ENCODE measurements at regions not wholly inside any gene's neighbourhood (a gene's known extent, or its start where the extent isn't known, plus 50 kb on each side); places are given as distances from the start of the nearest gene placed in this dataset.
"Not testable (repeated sequence)": the region's sequence is repeated elsewhere in the genome, so short reads cannot be mapped to it uniquely, and the experiment has no call there.

- Histone ChIP-seq H3K36me3 (ENCODE audit: insufficient read depth, low read length) (no peaks in the 10 kb centered on the region), H3K4me1 (ENCODE audit: insufficient read depth, low read length, severe bottlenecking) (no peaks in the 10 kb centered on the region), H3K9me3 (ENCODE audit: low read length) (no peaks in the 10 kb centered on the region), H3K4me3 (ENCODE audit: low read depth, low read length, poor library complexity, severe bottlenecking) (no peak overlapping the region), H4K20me1 (ENCODE audit: insufficient read depth, low read length) (no peaks in the 10 kb centered on the region), H3K27ac (ENCODE audit: low read depth, low read length, poor library complexity, severe bottlenecking) (no peak overlapping the region), H3K9ac (ENCODE audit: low read length) (no peak overlapping the region), H3K9me2 (ENCODE audit: low read depth, low read length) (no peaks in the 10 kb centered on the region), H3K79me2 (ENCODE audit: insufficient read depth, low read length) (no peaks in the 10 kb centered on the region), H3K4me2 (ENCODE audit: low read length) (no peak overlapping the region), H2AFZ (ENCODE audit: low read length) (no peak overlapping the region), H3K27me3 (ENCODE audit: insufficient read depth, low read length) (no peaks in the 10 kb centered on the region), H3F3A (ENCODE audit: insufficient read depth, low read length) (no peaks in the 10 kb centered on the region)
- TF ChIP-seq CTCF (IDR thresholded peaks at IDR 0.05; ENCODE audit: low read length): no peak
- TF ChIP-seq EZH2 (IDR thresholded peaks at IDR 0.05; ENCODE audit: borderline replicate concordance, low read length): no peak
Observed at GRCh38 chr9:74056023-74056422, 441.1 kb upstream of the RORB start.

GRCh38 chr9:74057051-74057450, 440.1 kb upstream of the RORB start:
- not testable (repeated sequence) for H3K9me3 ChIP-seq (ENCODE audit: low read length); H3K27ac ChIP-seq (ENCODE audit: low read depth, low read length, poor library complexity, severe bottlenecking); H3K9me2 ChIP-seq (ENCODE audit: low read depth, low read length); H2AFZ ChIP-seq (ENCODE audit: low read length); H3F3A ChIP-seq (ENCODE audit: insufficient read depth, low read length); H4K20me1 ChIP-seq (ENCODE audit: insufficient read depth, low read length); H3K9ac ChIP-seq (ENCODE audit: low read length); H3K79me2 ChIP-seq (ENCODE audit: insufficient read depth, low read length); H3K4me2 ChIP-seq (ENCODE audit: low read length); H3K36me3 ChIP-seq (ENCODE audit: insufficient read depth, low read length); H3K27me3 ChIP-seq (ENCODE audit: insufficient read depth, low read length); H3K4me3 ChIP-seq (ENCODE audit: low read depth, low read length, poor library complexity, severe bottlenecking); H3K4me1 ChIP-seq (ENCODE audit: insufficient read depth, low read length, severe bottlenecking)

- Histone ChIP-seq H3K9ac (ENCODE audit: low read length) (no peak overlapping the region), H3K4me1 (ENCODE audit: insufficient read depth, low read length, severe bottlenecking) (no peaks in the 10 kb centered on the region), H3F3A (ENCODE audit: insufficient read depth, low read length) (no peaks in the 10 kb centered on the region), H3K9me2 (ENCODE audit: low read depth, low read length) (no peaks in the 10 kb centered on the region), H3K27ac (ENCODE audit: low read depth, low read length, poor library complexity, severe bottlenecking) (no peak overlapping the region), H3K36me3 (ENCODE audit: insufficient read depth, low read length) (no peaks in the 10 kb centered on the region), H3K4me2 (ENCODE audit: low read length) (no peak overlapping the region), H3K79me2 (ENCODE audit: insufficient read depth, low read length) (no peaks in the 10 kb centered on the region), H3K4me3 (ENCODE audit: low read depth, low read length, poor library complexity, severe bottlenecking) (no peak overlapping the region), H2AFZ (ENCODE audit: low read length) (no peak overlapping the region), H3K9me3 (ENCODE audit: low read length) (no peaks in the 10 kb centered on the region), H4K20me1 (ENCODE audit: insufficient read depth, low read length) (no peaks in the 10 kb centered on the region), H3K27me3 (ENCODE audit: insufficient read depth, low read length) (no peaks in the 10 kb centered on the region)
- TF ChIP-seq CTCF (IDR thresholded peaks at IDR 0.05; ENCODE audit: low read length) (no peak), EZH2 (IDR thresholded peaks at IDR 0.05; ENCODE audit: borderline replicate concordance, low read length) (no peak)
Observed at GRCh38 chr9:74064702-74065101, 432.4 kb upstream of the RORB start.

- no peak overlapping the region for H3K9ac ChIP-seq (ENCODE audit: low read length)
- no peaks in the 10 kb centered on the region for H3K79me2 ChIP-seq (ENCODE audit: insufficient read depth, low read length)
- no peak overlapping the region for H3K4me2 ChIP-seq (ENCODE audit: low read length)
- H3F3A ChIP-seq (ENCODE audit: insufficient read depth, low read length): no peaks in the 10 kb centered on the region
- H4K20me1 ChIP-seq (ENCODE audit: insufficient read depth, low read length): no peaks in the 10 kb centered on the region
- no peaks in the 10 kb centered on the region for H3K27me3 ChIP-seq (ENCODE audit: insufficient read depth, low read length)
- no peak for TF ChIP-seq EZH2 (IDR thresholded peaks at IDR 0.05; ENCODE audit: borderline replicate concordance, low read length)
- no peak for TF ChIP-seq CTCF (IDR thresholded peaks at IDR 0.05; ENCODE audit: low read length)
- H3K4me1 ChIP-seq (ENCODE audit: insufficient read depth, low read length, severe bottlenecking): no peaks in the 10 kb centered on the region
- no peaks in the 10 kb centered on the region for H3K36me3 ChIP-seq (ENCODE audit: insufficient read depth, low read length)
- H3K9me3 ChIP-seq (ENCODE audit: low read length): no peaks in the 10 kb centered on the region
- H3K4me3 ChIP-seq (ENCODE audit: low read depth, low read length, poor library complexity, severe bottlenecking): no peak overlapping the region
- no peak overlapping the region for H3K27ac ChIP-seq (ENCODE audit: low read depth, low read length, poor library complexity, severe bottlenecking)
- H3K9me2 ChIP-seq (ENCODE audit: low read depth, low read length): no peaks in the 10 kb centered on the region
- H2AFZ ChIP-seq (ENCODE audit: low read length): no peak overlapping the region
Observed at GRCh38 chr9:74066128-74066527, 431.0 kb upstream of the RORB start.
